ENCODE measurements at regions not wholly inside any gene's neighbourhood (a gene's known extent, or its start where the extent isn't known, plus 50 kb on each side); places are given as distances from the start of the nearest gene placed in this dataset.
"Not testable (repeated sequence)": the region's sequence is repeated elsewhere in the genome, so short reads cannot be mapped to it uniquely, and the experiment has no call there.

DNA sequence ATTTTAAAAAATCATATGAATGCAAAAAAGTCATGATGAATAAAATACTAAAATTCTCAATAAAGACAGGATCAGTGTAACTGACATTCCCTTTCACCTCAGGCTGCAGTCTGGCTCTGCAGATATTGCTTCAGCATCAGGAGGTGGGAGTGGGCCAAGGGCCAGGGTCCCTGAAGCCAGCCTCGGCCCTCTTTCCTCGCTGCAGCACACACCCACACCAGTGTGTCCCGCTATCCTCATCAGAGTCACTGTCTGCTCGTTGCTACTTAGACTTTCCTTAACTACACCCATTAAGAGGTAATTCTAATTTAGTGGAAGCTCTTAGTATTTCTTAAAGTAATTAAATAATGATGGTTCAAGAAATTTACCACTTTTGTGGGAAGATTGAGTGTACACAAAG, 298.2 kb downstream of the UBE3D start:
- ATAC-seq (no peak), DNase-seq (ENCODE audit: low spot score) (no peak)
- intact Hi-C loops (cut with DNase I) = no loop called here

DNA sequence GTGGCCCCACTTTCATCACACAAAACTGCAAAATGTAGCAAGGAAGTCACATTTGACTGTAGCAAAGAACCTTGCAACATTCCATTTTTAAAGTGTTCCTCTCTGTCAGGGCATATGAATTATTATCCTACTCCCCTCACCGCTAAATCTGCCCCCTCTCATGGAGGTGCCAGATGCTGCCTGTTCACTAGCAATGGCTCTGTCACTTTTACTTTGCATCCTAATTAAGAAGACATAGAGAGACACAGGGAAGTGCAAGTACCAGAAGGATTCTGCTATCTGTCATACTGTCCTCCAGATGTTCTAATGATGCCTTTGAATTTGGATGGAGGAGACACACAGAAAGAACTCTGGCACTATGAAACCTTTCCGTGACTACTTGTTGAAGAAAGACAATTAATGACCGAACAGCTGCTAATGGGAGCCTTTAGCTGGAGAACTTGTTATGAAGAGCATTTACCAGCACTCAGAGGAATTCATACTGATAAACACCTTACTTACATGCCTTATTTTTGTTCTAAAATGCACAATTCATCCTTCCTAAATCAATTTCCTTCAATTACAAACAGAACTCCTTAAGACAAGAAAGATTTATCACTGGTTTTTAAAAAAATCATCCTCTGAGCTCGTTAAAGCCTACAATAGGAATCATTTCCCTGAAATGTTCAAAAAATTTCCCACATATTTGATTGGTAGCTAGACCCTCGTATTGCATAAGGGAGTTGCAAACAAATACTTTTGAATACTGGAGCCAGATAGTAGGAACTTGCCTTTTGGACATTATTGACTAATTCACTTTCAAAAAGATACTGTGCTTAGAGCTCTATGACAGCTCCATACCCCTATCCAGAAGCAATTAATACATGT, 292.6 kb downstream of the UBE3D start:
- intact Hi-C loops (cut with DNase I) = no loop called here
- DNase-seq (ENCODE audit: low spot score) (no peak), ATAC-seq (no peak)

DNA sequence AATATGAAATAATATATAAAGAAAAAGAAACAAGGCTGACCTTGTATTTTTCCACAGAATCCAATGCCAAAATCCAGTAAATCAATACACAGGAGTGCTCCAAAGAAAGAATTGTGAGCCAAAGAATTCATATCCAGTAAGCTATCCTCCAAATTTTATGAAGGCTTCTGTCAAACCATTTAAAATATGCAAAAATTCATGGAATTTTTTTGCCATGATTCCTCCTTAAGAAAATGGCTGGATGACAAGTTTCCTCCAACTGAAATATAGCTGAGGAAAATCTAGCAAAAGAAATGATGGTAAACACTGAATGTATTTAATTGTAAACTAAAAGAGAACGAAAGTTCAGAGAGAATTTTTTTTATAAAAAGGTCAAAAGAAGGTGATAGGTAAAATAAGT, 290.3 kb downstream of the UBE3D start:
- DNase-seq (ENCODE audit: low spot score) (no peak), ATAC-seq (no peak)
- intact Hi-C loops (cut with DNase I) = no loop called here

DNA sequence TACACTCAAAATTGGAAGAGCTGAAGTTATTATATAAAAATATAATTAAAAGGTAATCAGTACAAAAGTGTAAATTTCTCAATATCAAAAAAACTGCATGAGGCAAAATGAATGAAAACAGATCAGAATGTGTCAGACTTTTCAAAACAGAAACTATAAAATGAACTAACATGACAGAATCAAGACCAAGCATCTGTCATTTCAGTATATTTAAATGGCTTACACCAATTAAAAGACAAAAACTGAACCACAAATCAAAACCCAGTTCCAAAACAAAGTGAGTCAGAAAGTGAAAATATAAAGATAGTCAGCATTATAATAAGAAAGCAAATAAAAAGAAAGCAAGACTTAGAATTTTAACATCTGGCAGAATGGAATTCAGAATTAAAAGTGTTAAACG, 289.7 kb downstream of the UBE3D start:
- DNase-seq (ENCODE audit: low spot score) (no peak), ATAC-seq (no peak)
- intact Hi-C loops (cut with DNase I) = no loop called here

DNA sequence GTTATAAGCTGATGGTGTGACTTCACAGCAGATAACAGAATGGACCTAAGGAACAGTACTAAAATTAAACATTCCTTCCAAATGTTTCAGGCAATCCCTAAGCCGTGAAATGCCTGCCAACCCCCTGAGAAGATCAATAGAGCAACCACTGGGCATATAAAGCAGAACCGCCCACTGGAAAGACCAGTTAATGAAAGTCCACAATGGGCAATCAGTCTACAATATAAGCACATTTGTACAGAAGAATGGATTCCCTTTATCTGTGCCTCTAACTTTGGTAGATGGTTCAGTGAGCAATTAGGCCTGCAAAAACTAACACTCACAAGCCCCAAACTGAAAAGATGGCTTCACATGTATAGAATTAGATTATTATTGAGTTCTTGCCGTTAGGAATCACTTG, 286.6 kb downstream of the UBE3D start:
- intact Hi-C loops (cut with DNase I) = no loop called here
- ATAC-seq (no peak), DNase-seq (ENCODE audit: low spot score) (no peak)

DNA sequence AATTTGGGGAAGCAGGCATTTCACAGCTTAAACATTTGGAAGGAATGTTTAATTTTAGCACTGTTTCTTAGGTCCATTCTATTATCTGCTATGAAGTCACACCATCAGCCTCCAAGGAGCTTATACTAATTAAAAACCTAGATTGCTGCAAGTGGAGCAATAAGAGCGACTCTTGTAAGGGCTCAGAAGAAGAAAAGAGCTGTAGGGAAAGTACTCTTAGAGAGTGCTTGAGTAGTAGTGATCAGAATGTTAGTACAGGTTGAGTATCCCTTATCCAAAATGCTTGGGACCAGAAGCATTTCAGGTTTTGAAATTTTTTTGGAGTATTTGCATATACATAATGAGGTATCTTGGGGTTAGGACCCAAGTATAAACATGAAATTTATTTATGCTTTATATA, 285.3 kb downstream of the UBE3D start:
- intact Hi-C loops (cut with DNase I) = no loop called here
- no peak for ATAC-seq
- DNase-seq (ENCODE audit: low spot score) = no peak

DNA sequence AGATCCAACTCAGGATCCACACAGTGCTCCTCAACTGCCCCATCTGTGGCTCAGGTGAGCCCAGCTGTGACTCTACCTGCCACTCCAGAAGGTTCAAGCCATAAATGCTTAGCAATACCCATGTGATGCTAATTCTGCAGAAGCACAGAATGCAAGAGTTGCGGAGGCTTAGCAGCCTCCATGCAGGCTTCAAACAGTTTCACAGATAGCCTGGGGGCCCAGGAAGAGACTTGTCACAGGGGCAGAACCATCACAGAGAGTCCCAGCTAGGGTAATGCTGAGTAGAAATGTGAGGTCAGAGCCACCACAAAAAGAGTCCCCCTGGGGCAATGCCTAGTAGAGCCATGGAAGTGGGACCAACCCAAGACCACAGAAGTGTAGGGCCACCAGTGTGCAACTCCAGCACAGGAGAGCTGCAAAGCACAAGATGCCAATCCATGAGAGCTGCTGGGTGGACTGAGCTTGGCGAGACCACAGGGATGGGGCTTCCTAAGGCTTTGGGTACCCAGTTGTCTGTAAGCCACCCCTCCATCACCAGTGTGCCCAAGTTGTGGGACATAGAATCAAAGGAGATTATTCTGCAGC, 283.9 kb downstream of the UBE3D start:
- DNase-seq (ENCODE audit: low spot score) (no peak), ATAC-seq (no peak)
- intact Hi-C loops (cut with DNase I) = no loop called here

DNA sequence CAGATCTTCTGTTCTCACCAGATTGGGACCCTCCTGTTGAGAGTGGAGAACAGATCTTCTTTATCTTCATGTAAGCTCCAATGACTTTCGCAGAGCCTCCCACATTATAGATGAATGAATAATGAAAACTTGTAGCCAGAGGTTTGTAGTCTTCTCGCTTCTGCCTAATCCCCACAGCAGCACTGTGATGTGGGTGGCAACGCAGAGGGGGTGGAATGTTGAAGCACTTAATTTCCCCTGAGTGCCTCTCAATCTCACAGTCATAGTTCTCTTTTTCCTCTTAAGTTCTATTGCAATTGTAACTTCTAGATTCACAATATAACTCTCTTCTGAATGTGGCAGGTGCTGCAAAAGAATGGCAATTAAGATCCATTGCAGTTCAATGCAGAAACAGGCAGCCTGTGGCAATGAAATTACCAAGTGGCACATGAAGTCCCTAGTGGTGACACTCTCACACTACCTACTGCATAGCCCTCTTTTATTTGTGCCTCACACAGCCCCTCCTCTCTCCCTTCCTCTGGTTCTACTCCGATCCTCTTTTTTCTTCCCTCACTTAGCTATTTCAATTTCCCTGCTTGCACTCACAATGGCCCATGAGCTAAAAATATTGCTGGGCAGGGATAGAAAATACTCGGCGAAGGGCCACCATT, 281.9 kb downstream of the UBE3D start:
- ATAC-seq = no peak
- intact Hi-C loops (cut with DNase I) = no loop called here
- DNase-seq (ENCODE audit: low spot score) = no peak

DNA sequence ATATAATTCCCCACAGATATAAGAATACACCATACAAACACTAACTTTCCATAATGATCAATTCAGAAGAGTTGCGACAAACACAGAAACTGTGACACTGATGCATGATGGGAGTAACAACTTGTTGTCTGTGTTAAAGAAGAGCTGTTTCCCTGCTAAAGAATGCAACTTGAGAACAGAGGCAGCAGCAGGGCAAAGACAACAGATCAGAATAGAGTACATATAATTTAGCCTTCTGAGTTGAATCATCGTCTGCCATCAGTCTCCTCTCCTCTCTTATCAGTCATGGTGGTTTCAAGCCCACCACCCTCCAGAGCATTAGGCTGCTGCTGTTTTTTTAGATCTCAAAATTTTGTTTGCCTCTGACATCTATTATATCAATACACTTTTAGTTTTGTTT, 280.4 kb downstream of the UBE3D start:
- DNase-seq (ENCODE audit: low spot score) = no peak
- intact Hi-C loops (cut with DNase I) = no loop called here
- no peak for ATAC-seq

DNA sequence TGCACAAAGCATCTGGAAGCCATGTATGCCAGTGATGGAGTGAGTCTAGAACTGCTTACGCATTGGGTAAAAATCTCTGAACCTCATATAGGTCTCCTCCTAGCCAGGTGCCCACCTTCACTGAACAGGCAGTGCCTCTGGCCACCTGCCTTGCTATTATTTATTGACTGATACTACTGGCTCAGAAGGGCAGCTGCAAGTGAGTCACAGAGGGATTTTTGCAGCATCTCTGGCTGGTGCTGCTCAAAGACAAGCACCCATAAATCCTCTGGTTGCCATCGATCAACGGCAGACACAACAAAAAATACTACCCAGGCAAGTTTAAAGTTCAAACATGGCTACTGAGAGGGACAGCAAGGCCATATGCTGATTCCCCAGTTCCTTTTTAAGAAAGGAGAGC, 279.4 kb downstream of the UBE3D start:
- DNase-seq (ENCODE audit: low spot score) = no peak
- ATAC-seq = no peak
- intact Hi-C loops (cut with DNase I) = no loop called here

DNA sequence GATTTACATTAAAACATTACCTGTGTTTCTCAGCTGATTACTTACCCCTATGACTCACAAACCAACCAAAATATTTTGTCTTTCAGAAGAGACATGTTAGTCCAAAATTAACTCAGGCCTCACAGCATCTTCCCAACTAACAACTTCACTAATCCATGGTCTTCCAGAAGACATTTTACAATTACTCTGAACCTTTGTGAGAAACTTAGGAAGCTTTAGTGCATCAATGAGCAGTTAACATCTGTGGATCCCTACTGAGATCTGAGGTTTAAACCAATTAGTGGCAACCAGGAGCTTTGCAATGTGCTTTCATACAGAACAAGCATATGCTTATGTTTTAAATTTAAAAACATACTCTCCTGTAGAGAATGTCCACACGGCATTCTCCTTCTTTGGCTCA, 269.7 kb downstream of the UBE3D start:
- DNase-seq (ENCODE audit: low spot score) (no peak), ATAC-seq (no peak)
- intact Hi-C loops (cut with DNase I) = no loop called here

DNA sequence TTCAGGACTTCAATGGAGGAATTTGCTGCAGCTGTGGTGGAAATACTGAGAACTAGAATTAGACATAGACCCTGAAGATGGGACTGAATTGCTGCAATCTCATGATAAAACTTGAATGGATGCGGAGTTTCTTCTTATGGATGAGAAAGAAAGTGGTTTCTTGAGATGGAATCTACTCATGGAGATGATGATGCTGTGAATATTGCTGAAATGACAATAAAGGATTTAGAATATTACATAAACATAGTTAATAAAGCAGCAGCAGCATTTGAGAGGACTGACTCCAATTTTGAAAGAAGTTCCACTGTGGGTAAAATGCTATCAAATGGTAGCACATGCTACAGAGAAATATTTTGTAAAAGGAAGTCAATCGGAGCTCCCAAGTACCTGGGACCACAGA, 264.6 kb downstream of the UBE3D start:
- intact Hi-C loops (cut with DNase I) = no loop called here
- no peak for DNase-seq (ENCODE audit: low spot score)
- ATAC-seq = no peak

DNA sequence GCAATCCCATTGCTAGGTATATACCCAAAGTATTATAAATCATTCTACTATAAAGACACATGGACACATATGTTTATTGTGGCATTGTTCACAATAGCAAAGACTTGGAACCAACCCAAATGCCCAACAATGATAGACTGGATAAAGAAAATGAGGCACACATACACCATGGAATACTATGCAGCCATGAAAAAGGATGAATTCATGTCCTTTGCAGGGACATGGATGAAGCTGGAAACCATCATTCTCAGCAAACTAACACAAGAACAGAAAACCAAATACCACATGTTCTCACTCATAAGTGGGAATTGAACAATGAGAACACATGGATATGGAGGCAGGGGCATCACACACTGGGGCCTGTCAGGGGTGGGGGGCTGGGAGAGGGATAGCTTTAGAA, 249.4 kb downstream of the UBE3D start:
- ATAC-seq; intact Hi-C loops (cut with DNase I); DNase-seq (ENCODE audit: low spot score): not testable (repeated sequence)

DNA sequence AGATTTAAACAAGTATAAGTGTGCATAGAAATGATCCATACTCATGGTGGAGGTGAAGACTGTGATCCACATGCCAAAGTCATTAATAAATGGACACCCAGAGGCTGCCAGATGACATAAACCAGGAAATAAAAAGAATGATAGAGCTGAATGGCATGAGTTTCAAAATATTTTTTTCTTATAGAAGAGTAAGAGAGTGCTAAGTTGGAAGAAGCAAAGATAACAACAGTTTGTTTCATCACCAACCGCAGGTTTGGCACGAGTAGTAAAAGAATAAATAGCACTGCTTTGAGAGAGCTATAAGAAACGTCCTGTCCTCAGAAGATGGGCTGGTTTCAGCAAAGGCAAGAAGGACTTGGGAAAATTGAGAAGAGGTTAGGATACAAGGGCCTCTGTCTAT, 246.9 kb downstream of the UBE3D start:
- intact Hi-C loops (cut with DNase I) = no loop called here
- ATAC-seq = no peak

DNA sequence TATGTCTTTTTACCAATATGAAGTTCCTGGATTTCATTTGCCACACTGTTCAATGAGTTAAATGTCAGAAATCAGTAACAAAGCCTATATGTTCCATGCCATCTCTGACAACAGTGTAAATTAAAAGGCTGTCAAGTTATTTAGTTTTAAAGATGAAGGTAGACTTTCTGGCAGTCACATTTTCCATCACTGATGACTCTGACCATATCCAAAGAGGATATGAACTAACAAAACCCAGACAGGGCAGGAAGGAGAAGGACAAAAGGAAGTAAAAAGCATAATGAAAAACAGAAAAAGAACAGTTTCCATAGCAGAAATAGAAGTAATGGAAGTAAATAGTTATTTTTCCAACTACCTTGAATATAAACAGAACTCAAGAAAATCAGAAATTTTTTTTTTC, 242.3 kb downstream of the UBE3D start:
- intact Hi-C loops (cut with DNase I) = no loop called here
- no peak for DNase-seq (ENCODE audit: low spot score)
- no peak for ATAC-seq

More for the DNA sequence above, 246.9 kb downstream of the UBE3D start:
- DNase-seq (ENCODE audit: low spot score) = no peak

DNA sequence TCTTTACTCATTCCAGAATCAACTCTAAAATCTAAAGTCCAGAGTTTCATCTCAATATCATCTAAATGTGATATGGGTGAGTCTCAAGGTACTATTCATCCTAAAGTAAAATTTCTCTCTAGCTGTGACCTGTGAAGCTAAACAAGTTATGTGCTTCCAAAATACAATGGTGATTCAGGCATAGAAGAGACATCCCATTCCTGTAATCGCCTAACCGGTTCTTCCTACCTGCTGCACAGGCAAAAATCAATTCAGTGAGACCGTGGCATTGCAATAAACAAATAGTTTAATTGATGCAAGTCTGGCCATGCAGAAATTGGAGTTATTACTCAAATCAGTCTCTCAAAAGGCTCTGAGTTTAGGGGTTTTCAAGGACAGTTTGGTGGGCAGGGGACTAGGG, 232.8 kb downstream of the UBE3D start:
- ATAC-seq = no peak
- intact Hi-C loops (cut with DNase I) = no loop called here
- DNase-seq (ENCODE audit: low spot score) = no peak

DNA sequence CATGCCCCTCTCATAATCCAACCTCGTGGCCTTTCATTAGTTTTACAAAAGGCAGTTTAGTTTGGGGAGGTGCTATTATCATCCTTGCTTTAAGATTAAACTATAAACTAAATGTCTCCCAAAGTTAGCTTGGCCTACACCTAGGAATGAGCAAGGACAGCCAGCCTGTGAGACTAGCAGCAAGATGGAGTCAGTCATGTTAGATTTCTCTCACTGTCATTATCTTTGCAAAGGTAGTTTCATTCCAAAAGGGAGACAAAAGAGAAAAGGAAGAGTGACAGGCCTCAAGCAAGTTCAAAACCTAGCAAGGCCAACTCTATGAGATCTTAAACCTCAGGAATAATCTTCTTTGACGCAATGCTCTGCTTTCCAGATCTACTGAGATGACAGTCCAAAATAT, 232.2 kb downstream of the UBE3D start:
- no peak for DNase-seq (ENCODE audit: low spot score)
- no peak for ATAC-seq
- intact Hi-C loops (cut with DNase I) = no loop called here

DNA sequence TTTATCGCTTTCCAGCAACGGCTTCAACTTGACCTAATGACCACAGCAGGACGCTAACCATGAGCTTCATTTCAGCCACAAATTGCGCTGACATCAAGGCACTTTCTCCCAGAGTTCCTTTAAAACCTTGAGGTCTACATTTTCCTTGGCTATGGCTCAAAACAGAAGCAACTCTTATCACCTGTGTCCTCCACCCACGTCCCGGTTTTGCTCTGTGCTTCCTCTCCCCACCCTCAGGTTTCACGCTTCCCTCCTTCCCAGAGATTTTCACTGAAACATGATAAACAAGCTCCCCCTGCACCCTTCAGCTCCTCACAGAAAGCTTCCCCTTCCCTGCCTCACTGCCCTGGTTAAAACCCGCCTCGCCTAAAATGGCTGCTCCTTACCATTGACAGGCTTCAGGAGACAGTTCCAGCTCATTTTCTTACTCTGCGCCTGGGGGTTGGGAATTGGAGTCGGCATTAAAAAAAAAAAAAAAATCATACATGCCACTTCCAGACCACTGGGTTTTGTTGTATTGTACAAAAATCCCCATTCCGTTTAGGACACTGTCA, 229.5 kb downstream of the UBE3D start:
- ATAC-seq (no peak), DNase-seq (ENCODE audit: low spot score) (no peak)
- intact Hi-C loops (cut with DNase I) = no loop called here

DNA sequence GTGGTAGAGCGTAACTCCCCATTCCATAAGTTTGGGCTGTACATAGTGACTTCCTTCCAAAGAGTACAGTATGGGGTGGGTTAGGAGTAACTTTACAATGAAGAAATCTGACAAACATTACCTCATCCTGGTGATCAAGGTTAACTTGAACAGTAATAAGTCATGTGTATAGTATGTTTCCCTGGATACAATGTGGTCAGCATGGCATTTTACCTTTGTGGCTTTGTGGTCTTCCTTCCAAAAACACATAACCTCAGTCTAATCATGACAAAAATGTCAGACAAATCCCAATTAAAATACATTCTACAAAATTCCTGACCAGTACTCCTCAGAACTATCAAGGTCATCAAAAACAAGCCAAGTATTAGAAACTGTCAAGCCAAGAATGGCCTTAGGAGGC, 225.1 kb downstream of the UBE3D start:
- DNase-seq (ENCODE audit: low spot score) (no peak), ATAC-seq (no peak)
- intact Hi-C loops (cut with DNase I) = no loop called here

DNA sequence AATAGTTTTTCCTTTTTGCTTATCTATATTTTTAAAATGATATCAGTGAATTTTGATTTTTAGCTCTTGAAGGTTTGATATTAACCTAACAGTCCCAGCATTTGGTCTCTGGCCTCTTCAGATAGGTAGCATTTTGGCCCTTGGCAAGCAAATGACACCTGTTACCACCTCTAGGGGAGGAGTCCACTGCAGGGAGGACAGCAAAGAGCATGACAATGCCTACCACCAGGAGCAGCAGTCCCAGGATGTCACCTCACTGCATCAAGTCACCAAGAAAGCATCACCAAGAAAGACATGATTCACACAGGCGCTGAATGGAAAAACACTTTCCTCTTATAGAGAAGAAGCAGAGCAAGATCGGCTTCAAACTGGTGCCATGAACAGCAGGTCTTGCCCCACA, 224.3 kb downstream of the UBE3D start:
- intact Hi-C loops (cut with DNase I) = no loop called here
- DNase-seq (ENCODE audit: low spot score) (no peak), ATAC-seq (no peak)
